NOMO-1 (cell line): ENCODE measurements at regions not wholly inside any gene's neighbourhood (a gene's known extent, or its start where the extent isn't known, plus 50 kb on each side); places are given as distances from the start of the nearest gene placed in this dataset.
"Not testable (repeated sequence)": the region's sequence is repeated elsewhere in the genome, so short reads cannot be mapped to it uniquely, and the experiment has no call there.

Experiments
- DNase-seq, 2 experiments: peaks; one replicate each; lab custom pipeline; 2025; ENCODE audit not compliant: unreplicated experiment in 2 of 2; lab: John Stamatoyannopoulos, UW

DNA sequence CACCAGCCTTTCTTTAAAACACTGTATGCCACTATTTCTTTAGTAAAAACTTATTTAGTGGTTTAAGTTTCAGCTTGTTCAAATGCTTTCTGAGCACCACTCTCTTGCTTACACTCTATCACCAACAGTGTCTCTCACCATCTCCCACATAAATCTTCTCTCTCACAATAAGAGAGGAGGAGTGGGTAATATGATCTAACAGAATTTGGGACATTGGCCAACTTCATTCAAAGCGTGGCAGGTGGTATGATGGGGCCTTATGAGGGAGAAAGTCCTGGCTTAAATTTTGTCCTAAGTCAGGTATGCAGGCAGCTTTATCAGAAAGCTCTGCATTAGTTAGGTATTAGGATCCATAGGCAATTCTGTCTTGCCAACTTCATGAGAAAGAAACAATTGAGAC, 1132.5 kb downstream of the TUSC7 start:
- no peak for DNase-seq

DNA sequence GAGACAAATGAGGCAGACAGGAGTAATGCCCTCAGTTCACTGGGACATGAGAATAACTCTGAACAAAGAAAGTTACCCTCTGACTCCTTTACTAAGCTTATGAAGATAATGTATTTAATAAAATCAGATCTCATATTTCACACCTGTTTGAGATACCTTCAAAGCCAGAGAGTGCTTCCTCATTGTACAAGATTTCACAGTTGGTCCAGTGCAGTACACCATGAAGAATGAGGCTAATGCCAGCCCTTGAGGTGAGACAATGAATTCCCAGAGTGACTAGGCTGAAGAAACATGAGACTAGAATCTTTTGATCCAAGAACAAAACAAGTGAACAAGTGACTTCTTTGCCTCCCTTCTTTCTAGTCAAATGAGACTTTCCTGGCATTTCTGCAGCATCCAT, 1133.8 kb downstream of the TUSC7 start:
- DNase-seq, result no peak

DNA sequence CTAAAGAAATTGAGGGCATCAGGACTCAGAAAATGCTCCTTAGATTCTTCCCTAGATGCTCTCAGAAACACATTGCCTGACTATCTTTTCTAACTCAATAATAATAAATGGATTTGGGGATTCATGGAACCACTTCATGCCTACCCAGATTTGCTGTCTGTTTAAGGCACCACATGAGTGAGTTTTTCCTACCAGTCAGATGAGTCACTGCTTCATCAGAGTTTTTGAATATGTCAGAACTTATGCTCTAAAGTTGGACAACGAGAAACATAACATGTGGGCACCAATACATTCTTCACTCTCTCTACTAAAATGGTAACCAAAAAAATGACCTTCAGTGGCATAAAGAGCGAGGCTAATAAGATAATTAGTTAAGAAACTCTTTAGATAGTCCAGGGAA, 1135.1 kb downstream of the TUSC7 start:
- DNase-seq, result no peak

DNA sequence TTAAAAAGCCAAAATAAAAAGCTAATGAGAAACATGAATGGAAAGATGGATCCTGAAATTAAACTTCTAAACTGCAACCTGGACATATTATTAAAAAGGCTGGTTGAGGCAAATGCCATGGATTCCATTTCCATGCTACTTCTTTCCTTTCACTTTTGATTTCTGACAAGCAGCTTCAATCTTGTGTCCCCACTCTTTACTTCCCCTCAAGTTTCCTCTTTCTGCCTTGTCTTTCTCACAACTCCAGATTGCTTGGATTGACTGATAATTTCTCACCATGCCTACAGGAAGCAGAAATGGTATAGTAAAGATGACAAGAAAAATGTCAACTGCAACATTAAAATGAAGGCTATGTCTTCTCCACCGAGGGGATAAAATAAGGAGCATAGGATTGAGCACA, 1136.7 kb downstream of the TUSC7 start:
- peak in 1 of 2 experiments; percentile 22 for DNase-seq

DNA sequence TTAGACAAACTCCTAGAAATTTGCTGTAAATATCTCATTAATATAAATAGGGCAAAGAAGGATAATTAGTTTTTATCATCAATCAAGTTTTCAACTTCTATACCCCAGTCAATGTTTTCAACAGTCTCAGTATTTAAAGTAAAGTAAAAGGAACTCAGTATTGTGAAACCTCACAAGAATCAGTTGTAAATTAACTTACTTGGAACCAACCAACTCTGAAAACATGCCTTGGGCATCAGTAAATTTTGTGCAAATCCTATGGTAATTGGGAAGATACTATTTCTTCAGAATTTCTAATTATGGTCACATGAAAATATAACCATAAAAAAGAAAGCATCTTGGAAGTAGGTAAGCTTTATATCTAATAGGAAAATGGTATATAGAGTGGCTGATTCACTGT, 1139.0 kb downstream of the TUSC7 start:
- DNase-seq, result no peak

DNA sequence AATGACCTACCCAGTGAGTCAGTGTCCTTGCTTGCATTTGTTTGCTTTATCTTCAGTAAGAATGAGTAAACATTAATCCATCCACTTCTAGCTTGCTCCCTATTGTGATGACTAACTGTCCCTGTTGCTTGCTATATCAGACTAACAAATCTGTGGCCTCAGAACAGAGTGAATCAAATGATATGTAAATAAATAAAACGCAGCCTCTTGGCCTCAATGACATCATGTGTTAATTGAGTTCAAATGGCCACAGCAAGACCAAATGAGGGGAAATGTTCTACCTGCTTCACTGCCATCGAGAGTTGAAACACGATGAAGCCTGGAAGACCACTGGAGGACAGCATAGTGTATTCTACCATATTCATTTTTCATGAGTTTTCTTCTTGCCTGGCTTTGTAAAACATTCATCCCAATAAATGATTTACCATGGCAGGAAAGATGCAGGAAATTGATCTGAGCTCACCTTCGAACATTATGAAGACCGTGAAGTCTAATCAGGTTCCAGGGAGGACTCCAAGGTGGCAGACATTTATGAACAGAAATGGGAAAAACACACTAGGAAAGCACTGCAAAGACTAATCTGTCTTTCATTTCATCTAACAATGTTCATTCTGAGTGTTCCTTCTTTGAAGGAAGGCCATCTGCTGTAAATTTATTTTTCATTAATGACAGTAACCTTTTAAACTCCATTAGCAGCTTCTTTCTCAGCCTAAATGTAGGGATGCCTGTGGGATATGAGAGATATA, 1144.5 kb downstream of the TUSC7 start:
- no peak for DNase-seq

DNA sequence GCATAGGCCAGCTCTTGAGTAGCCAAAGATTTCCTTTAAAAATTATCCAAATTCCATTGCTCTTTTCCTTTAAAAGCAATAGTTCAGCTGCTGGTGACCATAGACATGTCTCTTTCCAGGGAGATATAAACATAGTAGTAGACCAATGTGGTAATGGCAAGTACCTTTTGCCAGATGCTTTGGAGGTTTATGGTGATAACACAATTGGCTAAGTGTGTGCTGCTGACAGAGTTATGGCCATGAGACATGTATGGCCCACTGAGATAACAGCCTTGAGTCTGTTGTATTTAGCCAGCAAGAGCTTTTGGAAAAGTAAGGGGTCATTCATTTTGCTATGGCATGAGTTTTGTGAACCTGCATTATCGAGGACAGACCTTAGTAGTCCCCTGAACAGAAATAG, 1146.8 kb downstream of the TUSC7 start:
- DNase-seq, result no peak

DNA sequence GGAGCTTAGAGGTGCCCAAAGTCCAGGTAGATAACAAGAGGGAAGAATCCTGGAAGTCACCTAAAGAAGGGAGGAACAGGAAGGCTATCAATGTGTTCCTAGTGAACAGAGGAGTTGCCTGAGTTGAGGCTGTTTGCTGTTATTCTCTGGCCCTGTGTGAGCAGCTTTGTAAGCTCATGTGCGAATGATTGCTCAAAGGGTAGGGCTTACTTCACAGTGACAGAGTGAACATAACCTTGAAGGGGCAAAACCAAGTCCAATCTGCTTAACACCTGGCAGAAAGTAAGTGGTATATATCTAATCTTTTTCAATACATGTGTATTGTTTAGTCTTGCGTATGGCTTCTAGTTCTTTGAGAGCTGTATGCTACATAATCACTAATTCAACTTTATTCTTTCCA, 1153.6 kb downstream of the TUSC7 start:
- DNase-seq, result no peak

DNA sequence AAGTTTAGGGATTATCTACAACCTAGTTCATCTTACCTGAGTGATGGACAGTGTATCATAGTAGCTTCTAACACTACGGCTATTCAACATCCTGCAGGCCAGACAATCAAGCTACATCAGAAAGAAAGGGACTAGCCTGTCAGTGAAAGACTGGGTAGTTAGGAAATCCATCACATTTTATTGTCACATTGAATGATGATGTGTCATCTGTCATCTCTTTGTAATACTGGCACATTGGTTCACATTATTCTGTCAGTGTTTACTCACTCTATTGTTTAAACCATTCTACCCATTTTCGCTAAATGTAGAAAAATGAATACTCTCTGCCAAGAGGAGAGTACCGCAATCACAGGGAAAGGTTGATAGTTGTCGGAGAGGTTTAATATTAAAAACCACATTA, 1155.8 kb downstream of the TUSC7 start:
- no peak for DNase-seq

DNA sequence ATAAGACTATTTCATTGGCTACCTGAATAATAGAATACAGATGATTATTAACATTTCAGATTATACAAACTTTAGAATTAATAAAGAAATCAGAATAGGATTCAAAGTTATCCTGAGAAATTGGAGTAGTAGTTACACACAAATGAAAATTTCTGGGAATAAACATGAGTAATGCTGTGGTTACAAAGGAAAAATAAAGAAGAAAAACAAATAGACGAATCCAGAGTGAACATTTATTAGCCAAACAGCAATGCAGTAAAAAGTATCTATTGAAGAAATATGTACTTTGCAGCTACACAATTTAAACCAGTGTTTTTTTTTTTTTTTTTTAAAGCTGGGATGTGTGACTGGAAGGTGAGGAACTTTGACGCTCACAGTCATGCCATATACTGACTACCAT, 1159.2 kb downstream of the TUSC7 start:
- no peak for DNase-seq

DNA sequence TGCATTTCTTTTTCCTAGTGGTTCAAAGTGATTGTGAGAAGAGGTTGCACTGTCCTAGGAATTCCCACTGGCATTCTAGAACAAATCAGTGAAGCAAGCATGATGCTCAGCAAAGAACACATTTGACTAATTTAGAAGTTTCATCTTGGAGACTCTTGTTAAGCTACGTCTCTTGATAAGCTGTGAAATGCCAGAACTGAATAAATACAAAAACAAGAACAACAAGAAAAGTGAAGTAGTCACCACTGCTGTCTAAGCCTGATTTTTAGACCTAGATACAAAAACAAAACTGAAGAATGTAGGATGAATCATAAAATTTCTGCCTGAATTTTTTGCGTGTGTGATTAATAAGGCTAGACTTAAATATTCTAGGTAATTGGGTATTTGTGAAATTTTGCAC, 1162.4 kb downstream of the TUSC7 start:
- no peak for DNase-seq

DNA sequence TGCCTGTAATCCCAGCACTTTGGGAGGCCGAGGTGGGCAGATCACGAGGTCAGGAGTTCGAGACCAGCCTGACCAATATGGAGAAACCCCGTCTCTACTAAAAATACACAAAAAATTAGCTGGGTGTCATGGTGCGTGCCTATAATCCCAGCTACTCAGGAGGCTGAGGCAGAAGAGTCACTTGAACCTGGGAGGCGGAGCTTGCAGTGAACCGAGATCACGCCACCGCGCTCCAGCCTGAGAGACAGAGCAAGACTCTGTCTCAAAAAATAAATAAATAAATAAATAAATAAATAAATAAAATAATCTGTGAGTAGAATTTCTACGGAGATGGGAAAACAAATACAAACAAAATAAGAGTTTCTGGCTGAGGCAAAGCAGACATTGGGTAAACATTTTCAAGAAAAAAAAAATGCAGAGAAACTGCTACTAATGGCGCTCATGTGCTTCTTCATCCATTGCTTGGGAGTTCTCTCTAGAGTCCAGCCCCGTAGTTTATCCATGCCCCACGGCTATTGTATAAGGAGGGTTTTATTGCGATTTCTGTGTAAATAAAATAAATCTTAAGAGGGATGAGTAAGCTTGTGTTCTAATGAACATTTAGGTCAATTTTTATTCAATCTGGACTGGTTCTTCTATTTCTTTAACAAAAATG, 1161.9 kb downstream of the IGSF11 start:
- not testable (repeated sequence) for DNase-seq

DNA sequence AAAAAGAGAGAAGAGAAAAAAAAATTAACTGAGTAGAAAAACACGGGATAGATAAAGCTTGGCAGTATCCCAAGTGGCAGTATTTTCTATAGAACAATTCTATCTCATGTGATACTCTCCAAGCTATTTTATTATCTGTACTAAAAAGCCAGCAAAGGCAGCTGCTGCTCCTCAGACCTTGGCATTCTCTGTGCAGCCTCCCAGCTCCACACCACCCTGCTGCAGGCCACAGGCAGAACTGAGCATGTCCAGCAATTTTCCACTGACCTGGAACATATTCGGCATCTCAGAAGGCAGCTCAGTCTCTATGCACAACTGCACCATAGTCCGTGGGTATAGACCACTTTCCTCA, 1161.4 kb downstream of the IGSF11 start:
- no peak for DNase-seq

DNA sequence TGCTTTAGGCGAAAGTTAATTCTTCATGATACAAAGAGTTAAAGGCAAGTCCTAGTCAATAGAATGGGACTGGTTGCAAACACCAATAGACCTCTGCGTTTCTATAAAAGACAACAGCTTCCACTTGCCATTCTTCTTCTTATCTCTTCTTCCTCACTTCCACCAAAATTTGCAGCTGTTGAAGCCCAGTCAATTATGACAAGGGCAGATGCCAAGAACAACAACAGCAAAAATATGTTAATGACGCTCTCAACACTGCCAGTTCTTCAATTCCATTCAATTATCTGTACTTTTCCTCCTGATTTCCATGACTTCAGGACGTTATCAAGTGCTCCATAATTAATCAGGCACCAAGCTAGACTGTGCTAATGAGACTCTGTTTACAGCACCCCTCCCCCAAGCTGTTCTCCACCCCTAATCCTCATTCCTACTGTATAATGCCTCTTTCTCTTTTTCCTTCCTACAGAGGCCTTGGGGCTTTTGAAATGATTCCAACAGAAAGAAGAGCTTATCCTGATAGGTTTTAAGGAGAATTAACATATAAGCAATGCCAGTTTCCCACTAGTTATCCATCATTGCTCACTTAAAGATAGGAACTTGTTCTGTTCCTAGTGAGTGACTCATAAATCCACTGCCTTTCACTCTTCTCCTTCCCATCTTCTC, 1160.5 kb downstream of the IGSF11 start:
- DNase-seq, result no peak

DNA sequence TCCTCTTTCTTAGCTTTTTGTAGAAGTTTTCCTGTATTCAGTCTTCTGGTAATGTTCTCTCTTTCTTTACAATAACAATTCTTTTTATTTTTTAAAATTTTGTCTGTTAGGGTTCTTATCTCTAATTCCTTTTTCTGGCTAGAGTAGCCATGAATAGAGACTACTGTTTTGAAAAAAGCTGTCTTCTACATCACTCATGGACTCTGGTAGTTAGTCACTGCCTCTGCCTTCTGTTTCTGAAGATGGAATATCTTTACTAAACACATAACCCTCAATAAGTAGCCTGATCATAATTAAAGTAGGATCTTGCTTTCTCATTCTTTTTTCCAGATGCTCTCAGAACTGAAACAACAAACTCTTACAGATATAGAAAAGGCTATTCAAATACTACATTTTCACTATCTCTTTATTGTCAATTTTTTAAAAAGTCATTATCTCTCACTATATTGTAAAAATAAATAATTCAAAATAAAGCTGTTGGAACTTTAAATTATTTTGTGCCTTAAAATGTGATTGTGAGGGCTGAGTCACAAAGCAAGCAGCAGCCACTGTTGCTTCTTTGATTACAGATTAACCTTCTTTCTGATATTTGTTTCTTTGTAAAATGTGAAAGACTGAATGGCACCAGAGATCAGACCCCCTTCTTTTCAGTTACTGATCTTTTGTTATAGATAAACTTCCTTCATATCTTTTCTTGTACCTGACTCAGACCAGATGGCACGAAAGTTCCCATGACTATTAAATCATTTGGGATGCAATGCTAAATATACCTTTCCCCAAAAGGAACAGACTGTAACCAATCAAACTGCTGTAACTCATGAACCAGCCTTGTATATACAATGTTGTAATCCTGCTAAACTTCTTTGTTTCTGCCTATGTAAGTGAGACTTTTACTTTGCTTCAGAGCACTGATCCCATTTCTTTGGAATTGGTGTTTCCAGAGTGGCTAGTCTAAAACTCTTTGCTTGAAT, 1159.5 kb downstream of the IGSF11 start:
- DNase-seq, result no peak

DNA sequence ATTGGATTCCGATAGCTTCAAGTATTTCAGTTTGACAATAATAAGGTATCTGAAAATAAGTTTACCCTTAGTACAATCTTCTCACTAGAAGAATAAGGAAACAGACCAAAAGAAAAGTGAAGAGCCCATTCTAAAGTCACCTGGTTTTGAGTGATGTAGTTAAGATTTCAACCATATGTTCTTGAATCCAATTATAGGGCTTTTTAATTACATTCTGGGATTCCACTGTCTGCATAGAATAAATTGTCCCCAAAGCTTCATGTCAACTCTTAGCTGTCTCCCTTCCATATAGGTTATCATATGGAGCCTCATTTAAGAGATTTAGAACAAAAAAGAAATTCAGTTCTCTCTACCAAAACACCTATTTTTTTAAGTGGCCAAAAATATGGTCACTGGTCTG, 1158.8 kb downstream of the IGSF11 start:
- no peak for DNase-seq

DNA sequence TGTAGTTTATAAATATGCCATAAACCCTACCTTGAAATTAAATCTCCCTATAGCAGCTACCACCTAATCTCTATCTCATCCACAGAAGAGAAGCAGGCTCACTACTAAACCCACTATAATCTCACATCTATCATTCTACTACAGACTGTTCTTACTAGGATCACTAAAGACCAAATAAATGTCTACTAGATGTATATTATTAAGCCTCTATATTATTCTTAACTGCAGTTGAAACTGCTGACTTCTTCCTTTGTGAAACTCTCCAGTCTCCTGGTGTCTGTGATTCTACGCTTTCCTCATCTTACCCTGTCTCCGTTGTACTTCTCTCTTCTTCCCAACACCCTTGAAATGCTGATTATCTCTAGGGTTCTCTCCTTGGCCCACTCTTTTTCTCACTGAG, 1154.0 kb downstream of the IGSF11 start:
- no peak for DNase-seq

DNA sequence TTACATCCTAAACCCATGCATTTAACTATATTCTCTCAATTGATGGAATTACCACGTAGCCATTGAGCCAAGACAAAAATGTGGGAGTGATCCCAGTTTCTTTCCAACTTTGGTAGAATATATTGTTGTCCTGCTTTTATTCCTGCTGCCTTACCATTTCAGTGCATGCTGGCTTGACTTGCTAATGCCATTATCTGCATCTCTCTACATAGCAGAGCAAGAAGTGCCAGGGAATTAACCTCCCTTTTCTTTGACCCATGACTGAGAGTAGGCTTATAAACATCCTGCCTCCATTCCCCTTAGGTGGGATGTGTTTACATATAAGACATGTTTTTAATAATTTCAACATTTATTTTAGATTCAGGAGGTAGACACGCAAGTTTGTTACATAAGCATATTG, 1153.4 kb downstream of the IGSF11 start:
- DNase-seq, result no peak

DNA sequence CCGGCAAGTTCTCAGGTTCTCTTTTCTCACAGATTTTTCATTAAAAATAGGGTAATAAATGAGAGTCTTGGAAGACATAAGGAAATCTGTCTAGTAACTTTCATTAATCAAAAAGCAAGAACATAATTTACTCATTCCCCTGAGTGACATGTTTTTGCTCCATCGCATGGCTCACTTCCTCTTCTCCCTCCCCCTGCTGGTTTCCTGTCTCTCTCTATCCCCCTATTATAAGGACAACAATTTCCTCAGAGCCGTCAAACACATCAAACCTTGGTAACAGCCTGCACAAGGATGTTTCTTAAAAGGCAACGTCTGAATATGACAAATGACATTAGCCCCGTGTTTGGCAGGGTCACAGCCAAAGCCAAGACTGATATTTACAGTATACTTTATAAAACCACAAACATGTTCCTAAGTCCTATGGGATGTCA, 1149.6 kb downstream of the IGSF11 start:
- DNase-seq, result peak; percentile 29 to 88

DNA sequence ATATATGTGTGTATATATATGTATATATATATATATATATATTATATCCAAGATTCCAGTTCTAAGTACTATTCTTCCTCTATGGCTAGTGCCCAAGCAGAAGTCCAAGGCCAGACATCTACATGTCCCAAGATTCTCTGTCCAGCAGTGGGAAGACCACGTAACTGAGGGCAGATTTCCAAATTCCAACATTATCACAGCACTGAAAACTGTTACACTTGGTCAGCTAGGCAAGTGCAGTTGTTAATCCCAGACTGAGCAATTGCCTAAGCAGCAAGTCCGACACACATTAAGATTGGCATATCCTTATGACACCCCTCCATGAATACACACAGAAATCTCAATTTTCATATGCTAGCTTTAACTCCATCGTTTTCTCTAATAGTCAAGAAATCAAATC, 1148.5 kb downstream of the IGSF11 start:
- no peak for DNase-seq

DNA sequence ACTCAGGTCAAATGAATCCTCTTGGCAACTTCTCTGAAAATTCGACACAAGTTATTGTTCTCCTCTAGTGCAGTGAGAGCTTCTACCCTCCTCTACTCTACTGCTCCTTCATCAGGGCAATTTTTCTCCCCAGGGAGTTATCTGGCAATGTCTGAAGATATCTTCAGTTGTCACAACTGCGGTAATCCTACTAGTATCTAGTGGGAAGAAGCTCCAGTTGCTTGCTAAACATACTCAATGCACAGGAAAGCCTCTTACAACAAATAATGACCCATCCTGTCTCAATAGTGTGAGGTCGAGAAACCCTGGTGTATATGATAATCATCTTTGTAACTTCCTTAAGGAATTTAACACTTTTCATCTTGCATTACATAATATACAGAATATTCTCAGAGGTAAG, 1147.6 kb downstream of the IGSF11 start:
- no peak for DNase-seq
